H1 (cell line): ENCODE measurements at regions not wholly inside any gene's neighbourhood (a gene's known extent, or its start where the extent isn't known, plus 50 kb on each side); places are given as distances from the start of the nearest gene placed in this dataset.

Experiments used
- CTCF ChIA-PET: fragments of 300-600 bp; sonication (Branson Sonifier 250); formaldehyde crosslinking; loops from one replicate; lab custom pipeline; 2021; ENCODE audit not compliant: partially characterized antibody; lab: Charles Lee
- POLR2A ChIA-PET: fragments of 300-600 bp; sonication (Branson Sonifier 250); formaldehyde crosslinking; loops from one replicate; lab custom pipeline; 2021; ENCODE audit warnings: inconsistent platforms; ENCODE audit not compliant: partially characterized antibody; lab: Charles Lee
- DNase-seq, 2 experiments: peaks; one replicate each; pipeline versions ENCODE4 v3.0.0 to v3.0.0-alpha.2; 2010 to 2022; ENCODE audit warnings: low spot score in 2 of 2, low read depth in 1 of 2, mixed read lengths in 1 of 2
- FAIRE-seq: peaks from 2 replicates; lab custom pipeline; 2011; peaks lifted over from hg19 to GRCh38; lab: Jason Lieb, UNC
- H2AFZ ChIP-seq: 2 replicates; pipeline ENCODE4 v1.8.1; 2012; ENCODE audit warnings: low read length, inconsistent platforms
- H2AK5ac ChIP-seq: 2 replicates; pipeline ENCODE4 v1.6.1; 2013; ENCODE audit warnings: low read depth, low read length
- H2BK120ac ChIP-seq: replicated peaks from 2 replicates; pipeline ENCODE3; 2013; ENCODE audit warnings: low read depth, low read length, inconsistent platforms
- H2BK12ac ChIP-seq: 2 replicates; pipeline ENCODE4 v1.6.1; 2013; ENCODE audit warnings: low read depth, low read length
- H2BK15ac ChIP-seq: 2 replicates; pipeline ENCODE4 v1.6.1; 2013; ENCODE audit warnings: low read length
- H2BK20ac ChIP-seq: 2 replicates; pipeline ENCODE4 v1.6.1; 2013; ENCODE audit warnings: low read length
- H2BK5ac ChIP-seq: 2 replicates; pipeline ENCODE4 v1.6.1; 2013; ENCODE audit warnings: low read depth, low read length
- H3K14ac ChIP-seq: 2 replicates; pipeline ENCODE4 v1.6.1; 2013; ENCODE audit warnings: inconsistent platforms; ENCODE audit not compliant: insufficient read length
- H3K18ac ChIP-seq: 2 replicates; pipeline ENCODE4 v1.6.1; 2013; ENCODE audit warnings: low read length; ENCODE audit errors: extremely low read depth
- H3K23ac ChIP-seq: 2 replicates; pipeline ENCODE4 v1.6.1; 2013; ENCODE audit warnings: inconsistent platforms; ENCODE audit not compliant: insufficient read length
- H3K23me2 ChIP-seq: 2 replicates; pipeline ENCODE4 v1.6.1; 2013; ENCODE audit warnings: low read depth, low read length
- H3K27ac ChIP-seq: 2 replicates; pipeline ENCODE4 v1.6.1; 2011; ENCODE audit warnings: low read depth, low read length, inconsistent platforms
- H3K27me3 ChIP-seq, 4 experiments: replicated peaks in 1 of 4; 1 replicate in 1 of 4; 2 replicates in 3 of 4; pipeline versions ENCODE4 v1.6.1 to v1.8.1; 2011 to 2013; ENCODE audit warnings: low read length in 3 of 4, mild to moderate bottlenecking in 3 of 4, inconsistent platforms in 2 of 4, mixed read lengths in 2 of 4, moderate library complexity in 1 of 4; ENCODE audit not compliant: control insufficient read depth in 3 of 4, insufficient read depth in 3 of 4; ENCODE audit errors: extremely low read depth in 1 of 4
- H3K36me3 ChIP-seq, 4 experiments: 2 replicates each; pipeline versions ENCODE4 v1.6.1 to v1.8.1; 2011 to 2013; ENCODE audit warnings: mild to moderate bottlenecking in 4 of 4, low read length in 3 of 4, moderate library complexity in 2 of 4, control low read depth in 1 of 4, inconsistent platforms in 1 of 4; ENCODE audit not compliant: insufficient read depth in 4 of 4, control insufficient read depth in 2 of 4
- H3K4ac ChIP-seq: replicated peaks from 2 replicates; pipeline ENCODE3; 2013; ENCODE audit warnings: low read length, low read depth, mixed read lengths, inconsistent platforms; ENCODE audit not compliant: insufficient read length
- H3K4me1 ChIP-seq, 4 experiments: replicated peaks in 1 of 4; 1 replicate in 1 of 4; 2 replicates in 3 of 4; pipeline versions ENCODE4 v1.6.1 to v1.8.1; 2011 to 2013; ENCODE audit warnings: low read length in 3 of 4, inconsistent platforms in 2 of 4, mixed read lengths in 1 of 4; ENCODE audit not compliant: insufficient read depth in 4 of 4, control insufficient read depth in 3 of 4
- H3K4me2 ChIP-seq, 2 experiments: 2 replicates each; pipeline versions ENCODE4 v1.6.1 to v1.8.1; 2011 to 2013; ENCODE audit warnings: low read depth in 2 of 2, low read length in 2 of 2, control low read depth in 1 of 2, inconsistent platforms in 1 of 2, mild to moderate bottlenecking in 1 of 2; ENCODE audit not compliant: insufficient read depth in 1 of 2
- H3K4me3 ChIP-seq, 4 experiments: fragments of 200-600, 300-600 bp in 1 of 4; sonication (generic), shearing (Covaris generic), sonication (Bioruptor Twin) in 1 of 4; 2 replicates each; pipeline versions ENCODE4 v1.5.1 to v1.8.1; 2011 to 2016; ENCODE audit warnings: low read length in 4 of 4, low read depth in 3 of 4, control low read depth in 2 of 4, inconsistent platforms in 2 of 4, mild to moderate bottlenecking in 2 of 4, mixed read lengths in 1 of 4, moderate library complexity in 1 of 4; ENCODE audit not compliant: insufficient read depth in 2 of 4; ENCODE audit errors: extremely low read depth in 1 of 4
- H3K56ac ChIP-seq: replicated peaks from 2 replicates; pipeline ENCODE3; 2013; ENCODE audit warnings: low read depth, mild to moderate bottlenecking, mixed read lengths, low read length, inconsistent platforms; ENCODE audit not compliant: insufficient read length
- H3K79me1 ChIP-seq: 2 replicates; pipeline ENCODE4 v1.6.1; 2013; ENCODE audit warnings: low read depth, low read length, control low read depth
- H3K79me2 ChIP-seq, 2 experiments: 2 replicates each; pipeline versions ENCODE4 v1.6.1 to v1.8.1; 2012 to 2013; ENCODE audit warnings: low read length in 2 of 2, mild to moderate bottlenecking in 2 of 2, inconsistent platforms in 1 of 2; ENCODE audit not compliant: insufficient read depth in 2 of 2, control insufficient read depth in 1 of 2
- H3K9ac ChIP-seq, 4 experiments: replicated peaks in 1 of 4; 1 replicate in 1 of 4; 2 replicates in 3 of 4; pipeline versions ENCODE4 v1.6.1 to v1.8.1; 2011 to 2013; ENCODE audit warnings: low read depth in 3 of 4, low read length in 3 of 4, control low read depth in 2 of 4, mild to moderate bottlenecking in 2 of 4, moderate library complexity in 2 of 4, inconsistent platforms in 1 of 4; ENCODE audit errors: extremely low read depth in 1 of 4
- H3K9me3 ChIP-seq, 2 experiments: 2 replicates each; pipeline versions ENCODE4 v1.6.1 to v1.8.1; 2012 to 2013; ENCODE audit warnings: mild to moderate bottlenecking in 2 of 2, moderate library complexity in 2 of 2, control low read depth in 1 of 2, inconsistent platforms in 1 of 2, low read depth in 1 of 2, low read length in 1 of 2, mixed read lengths in 1 of 2; ENCODE audit not compliant: insufficient read depth in 2 of 2
- H4K20me1 ChIP-seq, 2 experiments: replicated peaks in 1 of 2; 2 replicates each; pipeline versions ENCODE3 to v1.8.1; 2011 to 2013; ENCODE audit warnings: inconsistent platforms in 2 of 2, low read length in 2 of 2, mild to moderate bottlenecking in 1 of 2; ENCODE audit not compliant: insufficient read depth in 2 of 2, control insufficient read depth in 1 of 2
- H4K5ac ChIP-seq: 2 replicates; pipeline ENCODE4 v1.6.1; 2013; ENCODE audit warnings: low read length, low read depth, mixed read lengths, inconsistent platforms; ENCODE audit not compliant: insufficient read length
- H4K8ac ChIP-seq: 2 replicates; pipeline ENCODE4 v1.8.0; 2013; ENCODE audit warnings: mild to moderate bottlenecking, moderate library complexity, low read length, inconsistent platforms; ENCODE audit not compliant: insufficient read depth; ENCODE audit errors: extremely low read depth
- H4K91ac ChIP-seq: replicated peaks from 2 replicates; pipeline ENCODE3; 2013; ENCODE audit warnings: low read length, mixed read lengths, inconsistent platforms; ENCODE audit not compliant: insufficient read length
- CBX5 ChIP-seq: fragments of 300-800, 300-1000 bp; sonication (generic); IDR thresholded peaks from 2 replicates; pipeline ENCODE4 v1.7.1; 2016; ENCODE audit warnings: antibody characterized with exemption, low read length, low read depth
- FOSL1 ChIP-seq: IDR thresholded peaks from 2 replicates; pipeline ENCODE4 v1.6.1; 2011; ENCODE audit warnings: mild to moderate bottlenecking, low read depth, low read length, moderate library complexity; ENCODE audit not compliant: insufficient read depth
- GTF2F1 ChIP-seq: IDR thresholded peaks from 2 replicates; pipeline ENCODE4 v1.6.1; 2012; ENCODE audit warnings: low read depth, low read length, improper control_type of control experiment, borderline replicate concordance
- HDAC2 ChIP-seq, 2 experiments: fragments of 300-600 bp in 1 of 2; sonication (generic) in 1 of 2; IDR thresholded peaks; 2 replicates each; pipeline ENCODE4 v1.6.1; 2011 to 2012; ENCODE audit warnings: low read depth in 2 of 2, low read length in 2 of 2, mild to moderate bottlenecking in 2 of 2, moderate library complexity in 2 of 2, borderline replicate concordance in 1 of 2, inconsistent platforms in 1 of 2
- JUN ChIP-seq: IDR thresholded peaks from 2 replicates; pipeline ENCODE4 v1.6.1; 2011; ENCODE audit warnings: low read depth, mild to moderate bottlenecking, improper control_type of control experiment, low read length
- KDM4A ChIP-seq: IDR thresholded peaks from one replicate; pipeline ENCODE4 v1.7.1; 2012; ENCODE audit warnings: low read depth, mild to moderate bottlenecking, moderate library complexity, low read length, inconsistent platforms; ENCODE audit not compliant: severe bottlenecking
- NRF1 ChIP-seq: IDR thresholded peaks from 2 replicates; pipeline ENCODE4 v1.6.1; 2011; ENCODE audit warnings: mild to moderate bottlenecking, low read depth, low read length, improper control_type of control experiment
- RBBP5 ChIP-seq: IDR thresholded peaks from 2 replicates; pipeline ENCODE4 v1.7.1; 2012; ENCODE audit warnings: low read depth, mild to moderate bottlenecking, inconsistent platforms, low read length, moderate library complexity, borderline replicate concordance
- RFX5 ChIP-seq: IDR thresholded peaks from 2 replicates; pipeline ENCODE4 v1.6.1; 2011; ENCODE audit warnings: low read depth, low read length, improper control_type of control experiment, borderline replicate concordance
- SIN3A ChIP-seq, 2 experiments: IDR thresholded peaks in 1 of 2; conservative IDR thresholded peaks in 1 of 2; 2 replicates each; pipeline ENCODE4 v1.6.1; 2011 to 2012; ENCODE audit warnings: low read length in 2 of 2, improper control_type of control experiment in 1 of 2, low read depth in 1 of 2, mild to moderate bottlenecking in 1 of 2
- SP2 ChIP-seq: IDR thresholded peaks from 2 replicates; pipeline ENCODE4 v1.6.1; 2012; ENCODE audit warnings: mild to moderate bottlenecking, low read length, inconsistent platforms
- SUZ12 ChIP-seq: fragments of 200-600 bp; sonication (generic); IDR thresholded peaks from 2 replicates; pipeline ENCODE4 v1.6.1; 2012; ENCODE audit warnings: mild to moderate bottlenecking, inconsistent platforms, low read length, moderate library complexity, mixed read lengths
- WGBS, 2 experiments: shearing (Covaris generic) in 1 of 2; methylation state at CpG; one replicate each; pipeline versions ENCODE4 v1.1.6 to v1.1.7; 2013 to 2015; ENCODE audit warnings: low lambda C conversion rate in 2 of 2, mixed read lengths in 2 of 2, inconsistent platforms in 1 of 2, low coverage in 1 of 2, missing lambda C conversion rate in 1 of 2; ENCODE audit not compliant: insufficient replicate concordance in 2 of 2, insufficient coverage in 1 of 2, insufficient read length in 1 of 2; ENCODE audit errors: extremely low coverage in 1 of 2, missing lambda C conversion rate in 1 of 2; 5-methylcytosine and 5-hydroxymethylcytosine counted together
- TF ChIP-seq, protein P1 (sequence below): IDR thresholded peaks from 2 replicates; pipeline ENCODE4 v1.6.1; 2012; ENCODE audit warnings: inconsistent platforms

DNA sequence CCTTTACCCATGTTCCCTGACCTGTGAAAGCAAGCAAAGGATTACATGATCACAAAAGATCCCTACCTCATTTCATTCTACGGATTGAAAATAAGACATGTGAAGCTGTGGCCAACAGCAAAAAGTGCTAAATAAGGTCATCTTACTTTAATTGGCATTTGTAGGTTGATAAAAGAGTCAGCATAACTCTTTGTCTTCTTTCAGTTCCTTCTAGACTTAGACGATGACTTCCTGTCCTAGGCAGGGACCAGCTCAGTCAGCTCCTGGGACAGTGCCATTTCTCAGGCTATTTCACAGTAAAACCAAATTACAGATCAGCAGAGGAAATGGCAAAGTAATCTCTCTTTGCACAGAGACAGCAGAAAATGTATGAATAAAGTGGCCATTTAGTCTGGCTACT lies 480.7 kb downstream of the RFPL4B start:
- H3K4me3 ChIP-seq: no peak overlapping the region
- no peak overlapping the region for H2AFZ ChIP-seq
- no peaks in the 10 kb centered on the region for H4K20me1 ChIP-seq
- no peak overlapping the region for H3K56ac ChIP-seq
- no peak for DNase-seq
- no peaks in the 10 kb centered on the region for H3K9me3 ChIP-seq
- H3K4me1 ChIP-seq: peaks cover 0 to 6% (median 3%) of the 10 kb centered on the region in 4 experiments; a peak in 2 of 7 replicates
- ChIA-PET CTCF (no interaction called here), POLR2A (no interaction called here)
- no peak overlapping the region for H2BK20ac ChIP-seq
- 78% methylated on average over 2 of the region's 2 CpGs; no CpG with 5 or more reads in 1 of the 2 experiments for WGBS, 2 experiments
- H2BK12ac ChIP-seq: no peak overlapping the region; the same call in 1 of the 2 replicates
- H3K79me2 ChIP-seq: no peaks in the 10 kb centered on the region
- H2BK5ac ChIP-seq: no peak overlapping the region
- H3K23me2 ChIP-seq: no peaks in the 10 kb centered on the region; the same call in 1 of the 2 replicates
- H3K79me1 ChIP-seq: no peaks in the 10 kb centered on the region
- no peak overlapping the region for H3K9ac ChIP-seq
- no peaks in the 10 kb centered on the region for H3K36me3 ChIP-seq
- no peak overlapping the region for H4K91ac ChIP-seq
- no peak overlapping the region for H2AK5ac ChIP-seq
- H3K27me3 ChIP-seq: no peaks in the 10 kb centered on the region
- H3K14ac ChIP-seq: no peak overlapping the region
- no peak for FAIRE-seq
- H3K23ac ChIP-seq: no peak overlapping the region
- no peak overlapping the region for H3K4ac ChIP-seq
- no peak overlapping the region for H4K8ac ChIP-seq
- H2BK15ac ChIP-seq: no peak overlapping the region
- H3K18ac ChIP-seq: no peak overlapping the region
- no peak overlapping the region for H3K27ac ChIP-seq
- H3K4me2 ChIP-seq: no peak overlapping the region
- no peak overlapping the region for H2BK120ac ChIP-seq
- no peak overlapping the region for H4K5ac ChIP-seq
- TF ChIP-seq JUN (no peak), CBX5 (no peak), NRF1 (no peak), RBBP5 (no peak), GTF2F1 (no peak), SUZ12 (no peak), RFX5 (no peak), HDAC2 (IDR thresholded peaks at IDR 0.05; ENCODE audit: borderline replicate concordance in 1 of 2, low read depth in 2 of 2, low read length in 2 of 2) (no peak), SP2 (no peak), KDM4A (no peak), SIN3A (conservative IDR thresholded peaks at IDR 0.05 in 1 of 2, IDR thresholded peaks at IDR 0.05 in 1 of 2; ENCODE audit: low read depth in 1 of 2, low read length in 2 of 2) (no peak), FOSL1 (no peak)
- TF ChIP-seq, protein P1, sequence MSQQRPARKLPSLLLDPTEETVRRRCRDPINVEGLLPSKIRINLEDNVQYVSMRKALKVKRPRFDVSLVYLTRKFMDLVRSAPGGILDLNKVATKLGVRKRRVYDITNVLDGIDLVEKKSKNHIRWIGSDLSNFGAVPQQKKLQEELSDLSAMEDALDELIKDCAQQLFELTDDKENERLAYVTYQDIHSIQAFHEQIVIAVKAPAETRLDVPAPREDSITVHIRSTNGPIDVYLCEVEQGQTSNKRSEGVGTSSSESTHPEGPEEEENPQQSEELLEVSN: no peak
